ENCODE measurements at regions not wholly inside any gene's neighbourhood (a gene's known extent, or its start where the extent isn't known, plus 50 kb on each side); places are given as distances from the start of the nearest gene placed in this dataset.

- TF ChIP-seq CTCF (IDR thresholded peaks at IDR 0.05) (no peak), POLR2A (IDR thresholded peaks at IDR 0.05) (no peak)
These were observed 461.4 kb downstream of the SIPA1L2 start for GRCh38 chr1:232168508-232168907.
